SJSA1 (cell line): ENCODE measurements at regions not wholly inside any gene's neighbourhood (a gene's known extent, or its start where the extent isn't known, plus 50 kb on each side); places are given as distances from the start of the nearest gene placed in this dataset.

Experiments used
- DNase-seq, 2 experiments: peaks; one replicate each; pipeline ENCODE4 v3.0.0-alpha.2; 2015 to 2020; ENCODE audit warnings: low spot score in 2 of 2, low read depth in 1 of 2
- H3K27ac ChIP-seq: fragments of 250-450 bp; sonication (Bioruptor Pico); 2 replicates; pipeline ENCODE4 v1.5.1; 2020; ENCODE audit warnings: mild to moderate bottlenecking, moderate library complexity
- H3K27me3 ChIP-seq: fragments of 250-450 bp; sonication (Bioruptor Pico); replicated peaks from 2 replicates; pipeline ENCODE4 v1.5.1; 2020; ENCODE audit warnings: mild to moderate bottlenecking, moderate library complexity
- H3K36me3 ChIP-seq: fragments of 250-450 bp; sonication (Bioruptor Pico); 2 replicates; pipeline ENCODE4 v1.5.1; 2020; ENCODE audit warnings: mild to moderate bottlenecking
- H3K4me1 ChIP-seq: fragments of 250-450 bp; sonication (Bioruptor Pico); replicated peaks from 2 replicates; pipeline ENCODE4 v1.6.1; 2021; ENCODE audit warnings: mild to moderate bottlenecking
- H3K4me3 ChIP-seq: fragments of 250-450 bp; sonication (Bioruptor Pico); 2 replicates; pipeline ENCODE4 v1.5.1; 2020; ENCODE audit warnings: mild to moderate bottlenecking
- H3K9me3 ChIP-seq: fragments of 250-450 bp; sonication (Bioruptor Pico); replicated peaks from 2 replicates; pipeline ENCODE4 v1.5.1; 2020; ENCODE audit warnings: mild to moderate bottlenecking

GRCh38 chr9:135295551-135296300 lies 183.9 kb upstream of the PPP1R26 start:
- Histone ChIP-seq H3K27ac (no peak overlapping the region), H3K27me3 (no peaks in the 10 kb centered on the region), H3K4me1 (no peaks in the 10 kb centered on the region), H3K4me3 (no peak overlapping the region), H3K36me3 (no peaks in the 10 kb centered on the region), H3K9me3 (no peaks in the 10 kb centered on the region)
- peak in 1 of 2 experiments; percentile 9 for DNase-seq

GRCh38 chr9:135296735-135297455 lies 182.7 kb upstream of the PPP1R26 start:
- Histone ChIP-seq H3K27me3 (no peaks in the 10 kb centered on the region), H3K4me3 (no peak overlapping the region), H3K4me1 (no peaks in the 10 kb centered on the region), H3K9me3 (no peaks in the 10 kb centered on the region), H3K36me3 (no peaks in the 10 kb centered on the region), H3K27ac (no peak overlapping the region)
- DNase-seq: peak in 1 of 2 experiments; percentile 15

DNA sequence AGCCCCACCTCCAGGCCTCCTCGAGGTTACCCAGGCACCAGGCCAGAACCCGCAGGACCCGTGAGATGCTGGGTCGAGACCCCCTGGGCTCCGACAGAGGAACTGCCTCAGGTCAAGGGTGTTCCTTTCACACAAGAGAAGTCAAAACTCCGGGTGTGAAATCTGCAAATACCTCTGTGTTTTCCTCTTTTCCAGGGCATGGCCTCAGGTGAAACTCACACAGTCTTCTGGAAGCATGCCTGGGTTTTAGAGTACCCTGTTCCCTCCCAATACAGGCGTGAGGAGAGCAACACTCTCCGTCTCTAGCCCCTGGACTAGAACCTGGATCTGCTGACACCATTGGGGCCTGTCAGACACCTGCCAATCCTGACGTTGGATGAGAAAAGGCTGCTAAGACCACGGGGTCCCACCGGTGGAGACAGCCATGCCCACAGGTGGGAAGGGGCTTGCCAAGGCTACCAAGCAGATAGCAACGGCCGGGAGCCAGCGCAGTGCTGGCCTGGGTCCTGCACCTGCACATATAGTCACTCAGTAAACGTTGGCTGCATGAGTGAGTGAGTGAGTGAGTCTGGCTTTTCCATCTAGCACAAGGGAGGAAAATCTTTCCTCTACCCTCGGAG lies 182.0 kb upstream of the PPP1R26 start:
- no peak overlapping the region for H3K27ac ChIP-seq
- no peak overlapping the region for H3K4me3 ChIP-seq
- H3K4me1 ChIP-seq: no peaks in the 10 kb centered on the region
- H3K9me3 ChIP-seq: no peaks in the 10 kb centered on the region
- DNase-seq: peak in 1 of 2 experiments; percentile 16
- H3K36me3 ChIP-seq: no peaks in the 10 kb centered on the region
- no peaks in the 10 kb centered on the region for H3K27me3 ChIP-seq

- no peaks in the 10 kb centered on the region for H3K27me3 ChIP-seq
- no peaks in the 10 kb centered on the region for H3K36me3 ChIP-seq
- H3K4me1 ChIP-seq: no peaks in the 10 kb centered on the region
- no peaks in the 10 kb centered on the region for H3K9me3 ChIP-seq
- no peak overlapping the region for H3K27ac ChIP-seq
- DNase-seq: no peak
- H3K4me3 ChIP-seq: no peak overlapping the region
These were observed 180.4 kb upstream of the PPP1R26 start for GRCh38 chr9:135299239-135299590.

DNA sequence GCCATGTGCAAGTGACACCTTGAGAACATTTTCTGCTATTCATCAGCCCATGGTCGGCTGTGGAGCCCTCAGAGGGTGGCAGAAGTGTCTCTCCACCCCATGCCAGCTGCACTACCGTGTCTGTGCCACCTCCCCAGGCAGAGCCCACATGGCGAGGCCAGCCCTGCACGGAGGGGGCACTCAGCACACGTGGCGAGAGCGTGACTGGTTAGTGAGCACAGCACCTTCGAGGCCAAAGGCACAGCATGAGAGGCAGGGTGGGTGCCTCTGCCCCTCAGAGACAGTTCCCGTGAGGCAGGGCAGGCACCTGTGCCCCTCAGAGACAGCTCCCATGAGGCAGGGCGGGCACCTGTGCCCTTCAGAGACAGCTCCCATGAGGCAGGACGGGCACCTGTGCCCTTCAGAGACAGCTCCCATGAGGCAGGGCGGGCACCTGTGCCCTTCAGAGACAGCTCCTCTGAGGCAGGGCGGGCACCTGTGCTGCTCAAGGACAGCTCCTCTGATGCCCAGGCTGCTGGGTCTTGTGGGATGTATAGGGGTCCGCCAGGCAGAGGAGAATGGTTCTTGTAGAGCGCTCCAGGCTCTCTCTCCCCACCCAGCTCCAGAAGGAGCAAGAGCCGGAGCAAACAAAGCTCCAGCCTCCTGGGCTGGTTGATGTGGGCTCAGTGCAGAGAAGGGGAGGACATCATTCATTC lies 179.8 kb upstream of the PPP1R26 start:
- Histone ChIP-seq H3K4me1 (no peaks in the 10 kb centered on the region), H3K4me3 (no peak overlapping the region), H3K27me3 (no peaks in the 10 kb centered on the region), H3K36me3 (no peaks in the 10 kb centered on the region), H3K27ac (no peak overlapping the region), H3K9me3 (no peaks in the 10 kb centered on the region)
- DNase-seq: peak in 1 of 2 experiments; percentile 17

GRCh38 chr9:135300346-135301141 lies 179.0 kb upstream of the PPP1R26 start:
- Histone ChIP-seq H3K27ac (no peak overlapping the region), H3K4me1 (no peaks in the 10 kb centered on the region), H3K36me3 (no peaks in the 10 kb centered on the region), H3K27me3 (no peaks in the 10 kb centered on the region), H3K4me3 (no peak overlapping the region), H3K9me3 (no peaks in the 10 kb centered on the region)
- DNase-seq: peak in 1 of 2 experiments; percentile 32

DNA sequence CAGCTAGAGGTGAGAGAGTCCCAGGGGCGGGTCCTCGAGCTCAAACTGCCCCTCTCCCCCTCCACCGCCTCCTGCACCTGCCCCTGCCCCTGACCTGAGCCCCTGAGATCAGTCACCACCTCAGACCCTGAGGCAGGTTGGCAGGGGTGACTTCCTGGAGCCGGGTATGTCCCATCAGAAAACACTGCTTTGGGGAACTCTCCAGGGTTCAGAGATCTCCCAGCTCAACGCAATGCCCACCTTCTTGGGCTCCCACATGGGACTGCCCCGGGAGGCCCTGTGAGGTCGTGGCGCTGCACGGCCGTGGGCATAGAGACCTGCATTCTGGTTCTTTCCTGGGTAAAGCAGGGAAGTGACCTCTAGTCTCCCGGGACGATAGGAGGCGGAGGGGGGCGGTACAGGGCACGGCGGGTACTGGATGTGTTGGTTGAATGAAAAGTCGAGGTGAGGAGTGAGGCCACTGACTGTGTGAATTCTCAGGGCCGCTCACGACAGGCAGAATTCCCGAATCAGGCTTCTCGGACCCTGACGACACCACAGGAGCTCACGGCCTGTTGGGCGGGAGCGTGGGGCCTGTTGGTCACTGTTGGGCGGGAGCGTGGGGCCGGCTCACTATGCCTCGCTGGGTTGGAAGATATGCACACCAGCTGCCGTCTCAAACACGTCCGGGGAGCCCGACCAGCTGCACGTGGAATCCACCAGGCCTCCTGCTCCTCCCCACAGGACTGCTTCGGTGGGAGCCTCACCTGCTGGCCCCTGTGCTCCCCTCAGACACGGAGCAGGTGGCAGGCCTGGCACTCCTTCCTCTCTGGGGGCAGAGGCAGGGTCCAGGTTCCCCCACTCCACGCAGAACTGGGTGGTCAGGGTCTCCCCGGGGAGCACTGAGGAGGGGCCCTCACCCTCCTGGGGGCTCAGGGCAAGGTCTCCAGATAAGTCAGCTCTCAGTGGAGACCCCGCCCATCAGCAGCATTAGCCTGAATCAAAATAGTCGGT lies 178.0 kb upstream of the PPP1R26 start:
- peak in 1 of 2 experiments; percentile 30 for DNase-seq
- no peak overlapping the region for H3K27ac ChIP-seq
- H3K27me3 ChIP-seq: no peaks in the 10 kb centered on the region
- H3K36me3 ChIP-seq: no peaks in the 10 kb centered on the region
- H3K9me3 ChIP-seq: no peaks in the 10 kb centered on the region
- no peak overlapping the region for H3K4me3 ChIP-seq
- no peaks in the 10 kb centered on the region for H3K4me1 ChIP-seq

- H3K27me3 ChIP-seq: no peaks in the 10 kb centered on the region
- H3K9me3 ChIP-seq: no peaks in the 10 kb centered on the region
- no peak overlapping the region for H3K27ac ChIP-seq
- H3K4me3 ChIP-seq: no peak overlapping the region
- no peaks in the 10 kb centered on the region for H3K4me1 ChIP-seq
- DNase-seq: peak in 1 of 2 experiments; percentile 29
- no peaks in the 10 kb centered on the region for H3K36me3 ChIP-seq
These were observed 177.0 kb upstream of the PPP1R26 start for GRCh38 chr9:135302329-135303279.

- DNase-seq: peak in 1 of 2 experiments; percentile 5
- Histone ChIP-seq H3K4me3 (no peak overlapping the region), H3K4me1 (no peaks in the 10 kb centered on the region), H3K27me3 (no peaks in the 10 kb centered on the region), H3K27ac (no peak overlapping the region), H3K9me3 (no peaks in the 10 kb centered on the region), H3K36me3 (no peaks in the 10 kb centered on the region)
These were observed 176.3 kb upstream of the PPP1R26 start for GRCh38 chr9:135303280-135303647.

GRCh38 chr9:135303865-135304499 lies 175.6 kb upstream of the PPP1R26 start:
- no peak for DNase-seq

GRCh38 chr9:135304886-135305285 lies 174.7 kb upstream of the PPP1R26 start:
- H3K4me1 ChIP-seq: no peaks in the 10 kb centered on the region
- no peaks in the 10 kb centered on the region for H3K36me3 ChIP-seq
- H3K4me3 ChIP-seq: no peak overlapping the region
- peak in 1 of 2 experiments; percentile 13 for DNase-seq
- H3K27me3 ChIP-seq: no peaks in the 10 kb centered on the region
- no peak overlapping the region for H3K27ac ChIP-seq
- no peaks in the 10 kb centered on the region for H3K9me3 ChIP-seq

More at GRCh38 chr9:135303865-135304499, 175.6 kb upstream of the PPP1R26 start:
- H3K27me3 ChIP-seq: no peaks in the 10 kb centered on the region
- H3K27ac ChIP-seq: no peak overlapping the region
- H3K4me1 ChIP-seq: no peaks in the 10 kb centered on the region
- no peak overlapping the region for H3K4me3 ChIP-seq
- no peaks in the 10 kb centered on the region for H3K36me3 ChIP-seq
- H3K9me3 ChIP-seq: no peaks in the 10 kb centered on the region
